GM18951 (cell line): ENCODE measurements at regions not wholly inside any gene's neighbourhood (a gene's known extent, or its start where the extent isn't known, plus 50 kb on each side); places are given as distances from the start of the nearest gene placed in this dataset.
"Not testable (repeated sequence)": the region's sequence is repeated elsewhere in the genome, so short reads cannot be mapped to it uniquely, and the experiment has no call there.

Experiments used
- POLR2A ChIP-seq: IDR thresholded peaks from 4 replicates; pipeline ENCODE4 v1.6.1; 2011; ENCODE audit warnings: mild to moderate bottlenecking; ENCODE audit not compliant: insufficient read length, insufficient read depth; ENCODE audit errors: extremely low read depth
- in situ Hi-C: fragments of 300-500 bp; cut with MboI; formaldehyde crosslinking; loops from one replicate; pipeline ENCODE4 v1.12.0; 2022; ENCODE audit warnings: low sequenced_read_pairs, mixed read lengths, inconsistent platforms; ENCODE audit not compliant: unreplicated experiment

GRCh38 chr11:41779401-41779960 is 320.0 kb upstream of the LRRC4C start:
- in situ Hi-C loops, result no loop called here
- no peak for TF ChIP-seq POLR2A

GRCh38 chr11:41781441-41781840 is 322.0 kb upstream of the LRRC4C start:
- no peak for TF ChIP-seq POLR2A
- in situ Hi-C loops, result no loop called here

- in situ Hi-C loops, result no loop called here
- no peak for TF ChIP-seq POLR2A
These were observed 325.3 kb upstream of the LRRC4C start for GRCh38 chr11:41784513-41785335.

GRCh38 chr11:41786087-41786486 is 326.6 kb upstream of the LRRC4C start:
- no peak for TF ChIP-seq POLR2A
- in situ Hi-C loops, result no loop called here

- no peak for TF ChIP-seq POLR2A
- in situ Hi-C loops, result no loop called here
These were observed 328.7 kb upstream of the LRRC4C start for GRCh38 chr11:41788177-41788576.

GRCh38 chr11:41789376-41789775 is 329.9 kb upstream of the LRRC4C start:
- TF ChIP-seq POLR2A, result no peak
- in situ Hi-C loops, result no loop called here

GRCh38 chr11:41795004-41795403 is 335.6 kb upstream of the LRRC4C start:
- no peak for TF ChIP-seq POLR2A
- in situ Hi-C loops, result no loop called here

GRCh38 chr11:41799754-41800153 is 340.3 kb upstream of the LRRC4C start:
- TF ChIP-seq POLR2A, result no peak
- in situ Hi-C loops, result no loop called here

GRCh38 chr11:41803895-41804294 is 344.4 kb upstream of the LRRC4C start:
- in situ Hi-C loops, result no loop called here
- no peak for TF ChIP-seq POLR2A

GRCh38 chr11:41816396-41816795 is 356.9 kb upstream of the LRRC4C start:
- in situ Hi-C loops, result no loop called here
- TF ChIP-seq POLR2A, result no peak

- in situ Hi-C loops, result not testable (repeated sequence)
These were observed 364.8 kb upstream of the LRRC4C start for GRCh38 chr11:41824287-41824686.

- TF ChIP-seq POLR2A, result no peak
- in situ Hi-C loops, result no loop called here
These were observed 366.6 kb upstream of the LRRC4C start for GRCh38 chr11:41826085-41826484.

- TF ChIP-seq POLR2A, result no peak
- in situ Hi-C loops, result no loop called here
These were observed 377.0 kb upstream of the LRRC4C start for GRCh38 chr11:41836431-41836830.

GRCh38 chr11:41842673-41843072 is 383.2 kb upstream of the LRRC4C start:
- no peak for TF ChIP-seq POLR2A
- in situ Hi-C loops, result no loop called here
